C4-2B (cell line): ENCODE measurements at regions not wholly inside any gene's neighbourhood (a gene's known extent, or its start where the extent isn't known, plus 50 kb on each side); places are given as distances from the start of the nearest gene placed in this dataset.

Experiments
- CTCF ChIP-seq: fragments of 450-650 bp; conservative IDR thresholded peaks from 2 replicates; pipeline ENCODE4 v1.5.1; 2017; ENCODE audit warnings: mild to moderate bottlenecking
- ZFX ChIP-seq: fragments of 450-650 bp; IDR thresholded peaks from 2 replicates; pipeline ENCODE4 v1.6.1; 2017

DNA sequence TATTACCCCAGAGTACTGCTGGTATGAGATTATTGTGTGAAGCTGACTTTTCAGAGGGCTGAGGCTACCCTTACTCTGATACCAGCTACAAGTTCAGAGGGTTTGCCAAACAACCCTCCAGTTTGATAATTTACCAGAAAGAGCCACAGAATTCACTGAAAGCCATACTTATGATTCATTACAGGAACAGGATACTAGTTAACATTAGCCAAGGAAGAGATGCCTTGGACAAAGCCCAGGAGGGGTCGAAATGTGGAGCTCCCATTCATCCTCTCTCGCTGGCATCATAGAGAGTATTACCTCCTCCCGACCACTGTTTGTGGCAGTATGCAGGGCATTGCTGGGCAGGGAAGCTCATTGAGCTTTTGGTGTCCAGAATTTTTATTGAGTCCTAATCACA lies 364.3 kb downstream of the KCNRG start:
- TF ChIP-seq CTCF: no peak
- TF ChIP-seq ZFX: no peak
